ENCODE measurements at regions not wholly inside any gene's neighbourhood (a gene's known extent, or its start where the extent isn't known, plus 50 kb on each side); places are given as distances from the start of the nearest gene placed in this dataset.
"Not testable (repeated sequence)": the region's sequence is repeated elsewhere in the genome, so short reads cannot be mapped to it uniquely, and the experiment has no call there.

GRCh38 chr1:213533125-213533524 lies 454.6 kb upstream of the PROX1 start:
- H3K4me3 Mint-ChIP-seq: no peak overlapping the region
- peaks cover 7% of the 10 kb centered on the region for H3K9me3 Mint-ChIP-seq
- H3K27ac Mint-ChIP-seq (ENCODE audit: low read depth): no peak overlapping the region
- DNase-seq (ENCODE audit: low spot score in 2 of 2) (no peak), ATAC-seq (replicated peaks; ENCODE audit: extremely low read depth, poor library complexity, severe bottlenecking) (no peak)
- H3K27me3 Mint-ChIP-seq: no peaks in the 10 kb centered on the region
- no peaks in the 10 kb centered on the region for H3K36me3 Mint-ChIP-seq (ENCODE audit: insufficient read depth)
- no peaks in the 10 kb centered on the region for H3K4me1 Mint-ChIP-seq

DNA sequence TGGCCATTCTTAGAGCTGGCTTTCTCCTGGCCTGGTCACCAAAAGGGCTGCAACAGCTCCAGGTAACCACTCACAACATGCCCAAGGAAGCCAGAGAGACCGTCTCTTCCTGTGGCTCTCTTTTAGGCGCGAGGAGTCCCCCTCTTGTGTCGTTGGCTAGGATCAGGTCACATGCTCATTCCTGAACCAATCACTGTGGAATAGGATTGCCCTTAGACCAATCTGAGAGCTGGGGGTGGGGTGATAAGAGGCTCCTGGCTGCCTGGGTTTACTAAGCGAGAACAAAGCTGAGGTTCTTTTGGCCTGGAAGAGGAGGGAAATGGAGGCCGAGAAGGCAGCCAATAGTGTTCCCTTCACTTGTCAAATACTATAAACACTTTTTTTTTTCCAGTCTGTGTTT lies 452.1 kb upstream of the PROX1 start:
- no peaks in the 10 kb centered on the region for H3K36me3 Mint-ChIP-seq (ENCODE audit: insufficient read depth)
- no peak overlapping the region for H3K27ac Mint-ChIP-seq (ENCODE audit: low read depth)
- no peaks in the 10 kb centered on the region for H3K4me1 Mint-ChIP-seq
- no peaks in the 10 kb centered on the region for H3K27me3 Mint-ChIP-seq
- ATAC-seq (replicated peaks; ENCODE audit: extremely low read depth, poor library complexity, severe bottlenecking): no peak
- peaks cover 7% of the 10 kb centered on the region for H3K9me3 Mint-ChIP-seq
- no peak overlapping the region for H3K4me3 Mint-ChIP-seq
- no peak for DNase-seq (ENCODE audit: low spot score in 2 of 2)

DNA sequence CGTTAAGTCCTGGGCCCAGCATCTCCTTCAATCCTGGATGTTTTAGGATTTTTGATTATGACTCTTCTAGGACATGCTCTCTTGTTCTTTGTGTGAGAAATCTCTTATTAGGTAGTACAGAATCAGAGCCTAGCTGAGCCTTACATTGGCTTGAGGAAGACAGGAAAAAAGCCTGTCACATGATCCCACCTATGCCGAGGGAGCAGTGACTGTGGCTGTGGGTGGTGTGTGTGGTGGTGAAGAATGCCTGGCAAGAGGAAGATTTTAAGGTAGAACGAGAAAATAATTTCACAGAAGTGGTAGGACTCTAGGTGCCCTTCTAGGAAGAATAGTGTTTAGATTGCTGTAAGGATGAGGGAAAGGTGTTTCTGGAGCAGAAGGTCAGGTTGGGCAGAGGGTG lies 449.5 kb upstream of the PROX1 start:
- ATAC-seq (replicated peaks; ENCODE audit: extremely low read depth, poor library complexity, severe bottlenecking): no peak

GRCh38 chr1:213539464-213539863 lies 448.3 kb upstream of the PROX1 start:
- ATAC-seq (replicated peaks; ENCODE audit: extremely low read depth, poor library complexity, severe bottlenecking): no peak

More for the DNA sequence above, 449.5 kb upstream of the PROX1 start:
- no peaks in the 10 kb centered on the region for H3K4me1 Mint-ChIP-seq
- H3K36me3 Mint-ChIP-seq (ENCODE audit: insufficient read depth): no peaks in the 10 kb centered on the region
- H3K27ac Mint-ChIP-seq (ENCODE audit: low read depth): no peak overlapping the region
- H3K4me3 Mint-ChIP-seq: no peak overlapping the region
- no peaks in the 10 kb centered on the region for H3K9me3 Mint-ChIP-seq
- H3K27me3 Mint-ChIP-seq: no peaks in the 10 kb centered on the region
- no peak for DNase-seq (ENCODE audit: low spot score in 2 of 2)

GRCh38 chr1:213541641-213542040 lies 446.1 kb upstream of the PROX1 start:
- DNase-seq (ENCODE audit: low spot score in 2 of 2): no peak
- Mint-ChIP-seq H3K27me3 (no peaks in the 10 kb centered on the region), H3K36me3 (ENCODE audit: insufficient read depth) (no peaks in the 10 kb centered on the region), H3K4me1 (no peaks in the 10 kb centered on the region), H3K27ac (ENCODE audit: low read depth) (no peak overlapping the region), H3K4me3 (no peak overlapping the region), H3K9me3 (peaks cover 5% of the 10 kb centered on the region)
- ATAC-seq (replicated peaks; ENCODE audit: extremely low read depth, poor library complexity, severe bottlenecking): no peak

More at GRCh38 chr1:213539464-213539863, 448.3 kb upstream of the PROX1 start:
- H3K9me3 Mint-ChIP-seq: peaks cover 5% of the 10 kb centered on the region
- no peak overlapping the region for H3K4me3 Mint-ChIP-seq
- H3K27ac Mint-ChIP-seq (ENCODE audit: low read depth): no peak overlapping the region
- DNase-seq (ENCODE audit: low spot score in 2 of 2): no peak
- no peaks in the 10 kb centered on the region for H3K4me1 Mint-ChIP-seq
- no peaks in the 10 kb centered on the region for H3K27me3 Mint-ChIP-seq
- no peaks in the 10 kb centered on the region for H3K36me3 Mint-ChIP-seq (ENCODE audit: insufficient read depth)

DNA sequence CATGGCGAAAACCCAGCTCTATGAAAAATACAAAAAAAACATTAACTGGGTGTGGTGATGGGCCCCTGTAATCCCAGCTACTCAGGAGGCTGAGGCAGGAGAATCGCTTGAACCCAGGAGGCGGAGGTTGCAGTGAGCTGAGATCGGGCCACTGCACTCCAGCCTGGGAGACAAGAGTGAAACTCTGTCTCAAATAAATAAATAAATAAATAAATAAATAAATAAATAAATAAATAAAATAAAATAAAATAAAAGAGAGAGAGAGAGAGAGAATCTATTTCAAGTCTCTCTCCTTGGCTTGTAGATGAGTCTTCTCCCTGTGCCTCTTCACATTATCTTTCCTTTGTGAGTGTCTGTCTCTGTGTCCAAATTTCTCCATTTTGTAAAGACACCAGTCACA lies 442.6 kb upstream of the PROX1 start:
- H3K27ac Mint-ChIP-seq (ENCODE audit: low read depth); ATAC-seq (replicated peaks; ENCODE audit: extremely low read depth, poor library complexity, severe bottlenecking); DNase-seq (ENCODE audit: low spot score in 2 of 2); H3K9me3 Mint-ChIP-seq; H3K4me1 Mint-ChIP-seq; H3K36me3 Mint-ChIP-seq (ENCODE audit: insufficient read depth); H3K27me3 Mint-ChIP-seq; H3K4me3 Mint-ChIP-seq: not testable (repeated sequence)

- H3K27me3 Mint-ChIP-seq: no peaks in the 10 kb centered on the region
- H3K27ac Mint-ChIP-seq (ENCODE audit: low read depth): no peak overlapping the region
- peaks cover 5% of the 10 kb centered on the region for H3K9me3 Mint-ChIP-seq
- DNase-seq (ENCODE audit: low spot score in 2 of 2): no peak
- no peak for ATAC-seq (replicated peaks; ENCODE audit: extremely low read depth, poor library complexity, severe bottlenecking)
- H3K36me3 Mint-ChIP-seq (ENCODE audit: insufficient read depth): no peaks in the 10 kb centered on the region
- H3K4me3 Mint-ChIP-seq: no peak overlapping the region
- no peaks in the 10 kb centered on the region for H3K4me1 Mint-ChIP-seq
Measured at GRCh38 chr1:213549982-213550381, 437.8 kb upstream of the PROX1 start.

DNA sequence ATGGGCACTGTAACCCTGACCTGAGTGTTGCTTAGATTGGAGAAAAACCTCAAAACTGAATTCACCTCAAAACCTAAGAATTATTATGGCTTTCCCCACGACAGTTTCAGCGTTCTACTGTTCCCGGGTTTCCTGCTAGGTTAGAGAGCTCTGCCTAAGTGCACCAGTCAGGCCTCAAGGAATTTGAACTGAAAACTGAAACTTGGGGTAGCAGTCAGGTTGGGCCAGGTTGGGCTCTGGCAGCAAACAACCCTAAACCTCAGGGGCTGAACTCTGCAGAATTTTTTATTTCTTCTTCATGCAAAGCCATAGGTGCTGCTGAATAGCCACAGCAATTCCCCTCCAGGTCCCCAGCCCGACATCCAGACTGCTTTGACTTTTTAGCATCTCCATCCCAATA lies 437.0 kb upstream of the PROX1 start:
- H3K4me1 Mint-ChIP-seq: no peaks in the 10 kb centered on the region
- H3K27me3 Mint-ChIP-seq: no peaks in the 10 kb centered on the region
- no peak overlapping the region for H3K4me3 Mint-ChIP-seq
- DNase-seq (ENCODE audit: low spot score in 2 of 2) (no peak), ATAC-seq (replicated peaks; ENCODE audit: extremely low read depth, poor library complexity, severe bottlenecking) (no peak)
- no peak overlapping the region for H3K27ac Mint-ChIP-seq (ENCODE audit: low read depth)
- peaks cover 5% of the 10 kb centered on the region for H3K9me3 Mint-ChIP-seq
- no peaks in the 10 kb centered on the region for H3K36me3 Mint-ChIP-seq (ENCODE audit: insufficient read depth)

DNA sequence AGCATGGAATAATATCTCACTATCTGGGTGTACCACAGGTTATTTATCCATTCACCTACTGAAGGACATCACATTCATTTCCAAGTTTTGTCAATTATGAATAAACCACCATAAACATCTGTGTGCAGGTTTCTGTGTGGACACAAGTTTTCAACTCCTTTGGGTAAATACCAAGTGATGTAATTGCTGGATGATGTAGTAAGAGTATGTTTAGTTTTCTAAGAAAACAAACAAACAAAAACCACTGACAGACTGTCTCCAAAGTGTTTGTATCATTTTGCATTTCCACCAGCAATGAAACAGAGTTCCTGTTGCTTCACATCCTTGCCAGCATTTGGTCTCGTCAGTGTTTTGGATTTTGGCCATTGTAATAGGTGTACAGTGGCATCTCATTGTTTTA lies 435.7 kb upstream of the PROX1 start:
- ATAC-seq (replicated peaks; ENCODE audit: extremely low read depth, poor library complexity, severe bottlenecking) (no peak), DNase-seq (ENCODE audit: low spot score in 2 of 2) (no peak)
- peaks cover 5% of the 10 kb centered on the region for H3K9me3 Mint-ChIP-seq
- H3K27me3 Mint-ChIP-seq: no peaks in the 10 kb centered on the region
- no peaks in the 10 kb centered on the region for H3K36me3 Mint-ChIP-seq (ENCODE audit: insufficient read depth)
- no peak overlapping the region for H3K4me3 Mint-ChIP-seq
- H3K4me1 Mint-ChIP-seq: no peaks in the 10 kb centered on the region
- H3K27ac Mint-ChIP-seq (ENCODE audit: low read depth): no peak overlapping the region

- Mint-ChIP-seq H3K27me3 (no peaks in the 10 kb centered on the region), H3K4me3 (no peak overlapping the region), H3K27ac (ENCODE audit: low read depth) (no peak overlapping the region), H3K36me3 (ENCODE audit: insufficient read depth) (no peaks in the 10 kb centered on the region), H3K9me3 (no peaks in the 10 kb centered on the region), H3K4me1 (no peaks in the 10 kb centered on the region)
- no peak for ATAC-seq (replicated peaks; ENCODE audit: extremely low read depth, poor library complexity, severe bottlenecking)
- DNase-seq (ENCODE audit: low spot score in 2 of 2): no peak
Measured at GRCh38 chr1:213560226-213560625, 427.5 kb upstream of the PROX1 start.

GRCh38 chr1:213561870-213562269 lies 425.9 kb upstream of the PROX1 start:
- Mint-ChIP-seq H3K36me3 (ENCODE audit: insufficient read depth) (peaks cover 2% of the 10 kb centered on the region), H3K9me3 (no peaks in the 10 kb centered on the region), H3K27me3 (no peaks in the 10 kb centered on the region), H3K4me1 (no peaks in the 10 kb centered on the region), H3K27ac (ENCODE audit: low read depth) (no peak overlapping the region), H3K4me3 (no peak overlapping the region)
- DNase-seq (ENCODE audit: low spot score in 2 of 2): no peak
- no peak for ATAC-seq (replicated peaks; ENCODE audit: extremely low read depth, poor library complexity, severe bottlenecking)

DNA sequence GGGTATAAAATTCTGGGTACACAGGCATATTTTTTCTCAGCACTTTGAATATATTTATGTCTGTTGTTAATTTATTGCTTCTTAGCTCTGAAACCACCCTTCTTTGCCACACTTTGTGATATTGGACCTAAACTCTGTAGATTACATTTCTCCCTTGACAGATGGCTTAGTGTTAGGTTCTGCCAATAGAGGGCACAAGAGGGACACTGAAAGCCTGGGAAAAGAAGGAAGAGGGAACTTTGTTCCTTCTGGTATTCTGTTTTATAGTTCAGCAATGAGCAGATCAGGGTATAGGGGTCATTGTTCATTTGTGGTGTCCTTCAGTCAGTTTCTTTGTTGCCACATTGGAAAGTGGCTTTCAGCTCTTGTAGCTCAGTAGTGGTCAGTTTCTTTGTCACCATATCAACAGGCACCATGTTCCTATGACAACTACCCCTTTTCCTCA lies 423.5 kb upstream of the PROX1 start:
- H3K36me3 Mint-ChIP-seq (ENCODE audit: insufficient read depth): peaks cover 2% of the 10 kb centered on the region
- H3K27ac Mint-ChIP-seq (ENCODE audit: low read depth): no peak overlapping the region
- H3K9me3 Mint-ChIP-seq: no peaks in the 10 kb centered on the region
- no peaks in the 10 kb centered on the region for H3K4me1 Mint-ChIP-seq
- no peak for DNase-seq (ENCODE audit: low spot score in 2 of 2)
- no peak for ATAC-seq (replicated peaks; ENCODE audit: extremely low read depth, poor library complexity, severe bottlenecking)
- H3K27me3 Mint-ChIP-seq: no peaks in the 10 kb centered on the region
- no peak overlapping the region for H3K4me3 Mint-ChIP-seq

DNA sequence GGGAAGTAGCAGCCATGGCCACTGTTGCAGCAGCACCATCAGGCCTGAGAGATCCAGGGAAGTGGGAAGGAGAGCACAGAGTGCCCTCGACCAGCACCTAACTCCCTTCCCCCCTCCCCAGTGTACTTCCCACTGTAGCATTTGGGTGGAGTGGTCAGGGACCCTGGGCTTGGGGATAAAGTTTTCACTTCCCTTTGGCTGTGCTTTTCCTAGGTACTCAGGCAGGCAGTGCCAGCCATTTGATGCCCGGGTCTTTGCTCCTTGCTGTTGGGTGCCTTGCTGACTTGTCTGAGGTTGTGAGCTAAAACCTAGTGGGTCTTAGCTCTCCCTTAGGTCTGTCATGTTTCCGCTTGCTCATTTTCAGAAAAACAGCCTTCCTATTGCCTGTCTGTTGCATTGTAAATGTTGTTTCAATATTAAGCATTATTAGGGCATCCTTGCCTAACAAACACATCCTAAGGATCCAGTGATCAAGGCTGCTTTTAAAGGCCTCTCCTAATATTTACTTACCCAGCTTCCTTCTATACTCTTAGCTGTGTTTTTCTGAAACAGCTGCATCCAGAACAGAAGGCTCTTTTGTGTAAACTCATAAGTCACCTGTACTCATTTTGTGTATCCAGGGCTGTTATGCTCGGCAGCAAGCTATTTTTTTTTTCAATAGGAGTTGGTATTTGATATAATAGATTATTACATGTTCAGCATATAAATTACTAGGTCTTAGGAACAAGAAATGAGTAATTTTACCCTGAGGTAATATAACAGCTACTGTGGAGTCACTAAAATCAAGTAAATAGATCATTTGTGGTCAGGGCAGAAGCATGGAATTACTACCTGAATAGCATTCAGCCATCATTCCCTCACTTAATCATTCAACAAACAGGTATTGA lies 418.6 kb upstream of the PROX1 start:
- Mint-ChIP-seq H3K4me1 (no peaks in the 10 kb centered on the region), H3K36me3 (ENCODE audit: insufficient read depth) (peaks cover 2% of the 10 kb centered on the region), H3K27me3 (peaks cover 14% of the 10 kb centered on the region), H3K4me3 (no peak overlapping the region), H3K9me3 (no peaks in the 10 kb centered on the region), H3K27ac (ENCODE audit: low read depth) (no peak overlapping the region)
- ATAC-seq (replicated peaks; ENCODE audit: extremely low read depth, poor library complexity, severe bottlenecking) (no peak), DNase-seq (ENCODE audit: low spot score in 2 of 2) (no peak)

Measured in central memory CD8-positive, alpha-beta T cell (primary cell).